ENCODE measurements at regions not wholly inside any gene's neighbourhood (a gene's known extent, or its start where the extent isn't known, plus 50 kb on each side); places are given as distances from the start of the nearest gene placed in this dataset.

- peaks cover 2% of the 10 kb centered on the region for H3K27me3 Mint-ChIP-seq (ENCODE audit: low read depth)
- no peak overlapping the region for H3K4me3 Mint-ChIP-seq
- CTCF ChIA-PET, result interaction anchor here (0.6 to 1.4 kb wide), 2 partner anchors 20 to 84 kb away, joined by 3 to 5 read pairs; no protein-coding TSS in a partner anchor
- DNase-seq, result no peak
- no peaks in the 10 kb centered on the region for H3K4me1 Mint-ChIP-seq (ENCODE audit: low read depth)
- intact Hi-C loops (cut with micrococcal nuclease), result no loop called here
- no peak overlapping the region for H3K27ac Mint-ChIP-seq
- no peaks in the 10 kb centered on the region for H3K36me3 Mint-ChIP-seq (ENCODE audit: low read depth)
- H3K9me3 Mint-ChIP-seq, result no peaks in the 10 kb centered on the region
Measured at GRCh38 chr4:176963121-176963520, 170.4 kb upstream of the VEGFC start.

GRCh38 chr4:176964116-176964691 is 171.5 kb upstream of the VEGFC start:
- Mint-ChIP-seq H3K36me3 (ENCODE audit: low read depth) (no peaks in the 10 kb centered on the region), H3K4me3 (no peak overlapping the region), H3K9me3 (no peaks in the 10 kb centered on the region), H3K4me1 (ENCODE audit: low read depth) (no peaks in the 10 kb centered on the region), H3K27ac (no peak overlapping the region), H3K27me3 (ENCODE audit: low read depth) (peaks cover 2% of the 10 kb centered on the region)
- CTCF ChIA-PET, result interaction anchor here (0.7 to 1.4 kb wide), 3 partner anchors 33 to 83 kb away, joined by 3 to 5 read pairs (median 3); no protein-coding TSS in a partner anchor
- intact Hi-C loops (cut with micrococcal nuclease), result no loop called here
- no peak for DNase-seq

GRCh38 chr4:176967586-176967985 is 174.9 kb upstream of the VEGFC start:
- DNase-seq, result no peak
- peaks cover 2% of the 10 kb centered on the region for H3K27me3 Mint-ChIP-seq (ENCODE audit: low read depth)
- intact Hi-C loops (cut with micrococcal nuclease), result no loop called here
- H3K27ac Mint-ChIP-seq, result no peak overlapping the region
- peaks cover 2% of the 10 kb centered on the region for H3K9me3 Mint-ChIP-seq
- H3K36me3 Mint-ChIP-seq (ENCODE audit: low read depth), result no peaks in the 10 kb centered on the region
- CTCF ChIA-PET, result interaction anchor here (0.7 kb wide), 1 partner anchor 90 kb away, joined by 3 read pairs; no protein-coding TSS in a partner anchor
- H3K4me1 Mint-ChIP-seq (ENCODE audit: low read depth), result no peaks in the 10 kb centered on the region
- no peak overlapping the region for H3K4me3 Mint-ChIP-seq

GRCh38 chr4:176968094-176968493 is 175.4 kb upstream of the VEGFC start:
- CTCF ChIA-PET, result interaction anchor here (0.7 kb wide), 1 partner anchor 90 kb away, joined by 3 read pairs; no protein-coding TSS in a partner anchor
- H3K9me3 Mint-ChIP-seq, result peaks cover 2% of the 10 kb centered on the region
- H3K27ac Mint-ChIP-seq, result no peak overlapping the region

DNA sequence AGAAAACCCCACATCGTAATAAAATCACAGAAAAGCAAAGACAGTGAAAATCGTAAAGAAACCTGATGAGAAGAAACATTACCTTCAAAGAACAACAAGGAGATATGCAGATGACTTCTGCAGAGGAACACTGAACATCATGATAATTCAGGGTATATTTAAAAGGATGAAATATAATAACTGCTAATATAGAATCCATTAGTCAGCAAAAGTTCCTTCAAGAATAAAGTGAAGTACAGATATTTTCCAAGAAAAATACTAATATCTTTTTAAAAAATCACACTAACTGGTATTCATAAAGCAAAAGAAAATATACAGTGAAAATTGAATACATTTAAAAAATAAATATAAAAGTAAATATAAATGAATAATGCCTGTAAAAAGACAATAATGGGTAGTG is 176.3 kb upstream of the VEGFC start:
- H3K27me3 Mint-ChIP-seq (ENCODE audit: low read depth), result peaks cover 2% of the 10 kb centered on the region

More at GRCh38 chr4:176968094-176968493, 175.4 kb upstream of the VEGFC start:
- Mint-ChIP-seq H3K4me1 (ENCODE audit: low read depth) (no peaks in the 10 kb centered on the region), H3K36me3 (ENCODE audit: low read depth) (no peaks in the 10 kb centered on the region), H3K27me3 (ENCODE audit: low read depth) (peaks cover 2% of the 10 kb centered on the region), H3K4me3 (no peak overlapping the region)
- intact Hi-C loops (cut with micrococcal nuclease), result no loop called here
- no peak for DNase-seq

GRCh38 chr4:176970853-176971252 is 178.1 kb upstream of the VEGFC start:
- no peak overlapping the region for H3K4me3 Mint-ChIP-seq
- H3K36me3 Mint-ChIP-seq (ENCODE audit: low read depth), result no peaks in the 10 kb centered on the region
- CTCF ChIA-PET, result interaction anchor here (0.7 kb wide), 1 partner anchor 787 kb away, joined by 3 read pairs; no protein-coding TSS in a partner anchor
- H3K27ac Mint-ChIP-seq, result no peak overlapping the region
- no peaks in the 10 kb centered on the region for H3K4me1 Mint-ChIP-seq (ENCODE audit: low read depth)
- intact Hi-C loops (cut with micrococcal nuclease), result no loop called here
- H3K9me3 Mint-ChIP-seq, result peaks cover 2% of the 10 kb centered on the region
- no peak for DNase-seq
- H3K27me3 Mint-ChIP-seq (ENCODE audit: low read depth), result peaks cover 2% of the 10 kb centered on the region

More for the DNA sequence above, 176.3 kb upstream of the VEGFC start:
- Mint-ChIP-seq H3K4me3 (no peak overlapping the region), H3K27ac (no peak overlapping the region), H3K36me3 (ENCODE audit: low read depth) (no peaks in the 10 kb centered on the region), H3K9me3 (peaks cover 2% of the 10 kb centered on the region), H3K4me1 (ENCODE audit: low read depth) (no peaks in the 10 kb centered on the region)
- CTCF ChIA-PET, result no interaction called here
- intact Hi-C loops (cut with micrococcal nuclease), result no loop called here
- DNase-seq, result no peak

GRCh38 chr4:176971576-176972115 is 178.9 kb upstream of the VEGFC start:
- DNase-seq, result no peak
- peaks cover 2% of the 10 kb centered on the region for H3K27me3 Mint-ChIP-seq (ENCODE audit: low read depth)
- no peak overlapping the region for H3K27ac Mint-ChIP-seq
- H3K4me3 Mint-ChIP-seq, result no peak overlapping the region
- no peaks in the 10 kb centered on the region for H3K36me3 Mint-ChIP-seq (ENCODE audit: low read depth)
- H3K4me1 Mint-ChIP-seq (ENCODE audit: low read depth), result no peaks in the 10 kb centered on the region
- intact Hi-C loops (cut with micrococcal nuclease), result no loop called here
- H3K9me3 Mint-ChIP-seq, result peaks cover 2% of the 10 kb centered on the region
- CTCF ChIA-PET, result no interaction called here

- Mint-ChIP-seq H3K4me1 (ENCODE audit: low read depth) (no peaks in the 10 kb centered on the region), H3K9me3 (peaks cover 2% of the 10 kb centered on the region), H3K27ac (no peak overlapping the region), H3K36me3 (ENCODE audit: low read depth) (no peaks in the 10 kb centered on the region), H3K4me3 (no peak overlapping the region), H3K27me3 (ENCODE audit: low read depth) (peaks cover 2% of the 10 kb centered on the region)
- DNase-seq, result no peak
- CTCF ChIA-PET, result no interaction called here
- intact Hi-C loops (cut with micrococcal nuclease), result no loop called here
Measured at GRCh38 chr4:176979416-176979815, 186.7 kb upstream of the VEGFC start.

DNA sequence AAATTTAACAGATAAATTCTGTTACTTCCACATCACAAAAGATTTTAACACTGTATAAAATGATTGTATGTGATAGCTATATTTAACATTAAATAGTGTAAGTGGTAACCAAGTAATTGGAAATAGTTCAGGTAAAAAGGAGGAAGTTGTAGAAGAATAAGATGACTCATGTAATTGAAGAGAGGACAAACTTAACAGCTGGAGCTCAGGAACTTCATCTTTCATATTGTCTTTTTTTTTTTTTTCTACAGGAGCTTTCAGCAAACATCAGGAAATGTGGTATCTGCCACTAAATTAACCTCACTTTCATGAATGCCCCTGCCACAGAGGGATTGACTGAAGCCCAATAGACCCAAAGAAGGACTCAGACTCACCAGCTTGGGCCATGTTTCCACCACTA is 188.4 kb upstream of the VEGFC start:
- no peak for DNase-seq
- CTCF ChIA-PET, result no interaction called here
- Mint-ChIP-seq H3K4me1 (ENCODE audit: low read depth) (no peaks in the 10 kb centered on the region), H3K36me3 (ENCODE audit: low read depth) (no peaks in the 10 kb centered on the region), H3K9me3 (peaks cover 2% of the 10 kb centered on the region), H3K4me3 (no peak overlapping the region), H3K27me3 (ENCODE audit: low read depth) (peaks cover 2% of the 10 kb centered on the region), H3K27ac (no peak overlapping the region)
- intact Hi-C loops (cut with micrococcal nuclease), result no loop called here

DNA sequence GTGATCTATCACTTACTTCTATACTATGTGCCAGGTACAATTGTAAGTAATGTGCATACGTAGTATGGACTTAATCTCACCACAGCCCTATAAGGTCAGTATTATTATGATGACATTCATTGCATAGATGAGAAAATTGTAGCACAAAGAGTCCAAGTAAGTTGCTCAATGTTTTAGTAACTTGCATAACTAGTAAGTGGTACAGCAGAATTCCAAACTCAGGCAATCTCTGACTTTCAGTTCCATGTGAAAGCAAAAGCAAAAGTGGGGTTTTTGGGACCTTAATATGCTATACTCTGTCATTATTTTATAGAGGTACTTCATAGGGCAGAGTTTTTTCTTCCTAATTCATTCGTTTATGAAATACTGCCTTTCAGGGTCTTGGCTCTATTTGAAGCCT is 188.8 kb upstream of the VEGFC start:
- intact Hi-C loops (cut with micrococcal nuclease), result no loop called here
- CTCF ChIA-PET, result no interaction called here
- H3K4me1 Mint-ChIP-seq (ENCODE audit: low read depth), result no peaks in the 10 kb centered on the region
- no peaks in the 10 kb centered on the region for H3K36me3 Mint-ChIP-seq (ENCODE audit: low read depth)
- no peak for DNase-seq
- H3K9me3 Mint-ChIP-seq, result peaks cover 2% of the 10 kb centered on the region
- no peak overlapping the region for H3K4me3 Mint-ChIP-seq
- H3K27ac Mint-ChIP-seq, result no peak overlapping the region
- H3K27me3 Mint-ChIP-seq (ENCODE audit: low read depth), result peaks cover 2% of the 10 kb centered on the region

DNA sequence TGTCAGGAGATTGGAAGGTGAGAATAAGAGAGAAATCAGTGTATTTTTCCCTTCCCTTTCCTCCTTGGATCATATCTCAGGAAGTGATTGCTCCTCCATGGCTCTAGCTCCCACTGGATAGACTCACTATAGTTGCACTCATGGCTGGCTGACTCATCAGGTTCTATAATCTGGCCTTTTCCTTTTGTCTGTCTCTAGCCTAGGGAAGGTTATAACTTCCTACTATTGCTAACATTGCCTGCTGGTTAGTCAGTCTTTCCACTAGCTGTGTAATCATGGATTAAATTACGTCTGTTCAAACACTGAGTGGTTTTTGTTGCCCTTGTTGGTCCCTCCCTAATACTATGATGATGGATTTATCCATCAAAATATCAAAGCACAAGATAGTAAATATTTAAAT is 195.5 kb upstream of the VEGFC start:
- Mint-ChIP-seq H3K9me3 (peaks cover 2% of the 10 kb centered on the region), H3K27me3 (ENCODE audit: low read depth) (peaks cover 2% of the 10 kb centered on the region), H3K27ac (no peak overlapping the region), H3K4me1 (ENCODE audit: low read depth) (no peaks in the 10 kb centered on the region), H3K4me3 (no peak overlapping the region), H3K36me3 (ENCODE audit: low read depth) (no peaks in the 10 kb centered on the region)
- CTCF ChIA-PET, result no interaction called here
- intact Hi-C loops (cut with micrococcal nuclease), result no loop called here
- no peak for DNase-seq

- no peak for DNase-seq
- no peak overlapping the region for H3K4me3 Mint-ChIP-seq
- H3K27ac Mint-ChIP-seq, result no peak overlapping the region
- H3K4me1 Mint-ChIP-seq (ENCODE audit: low read depth), result no peaks in the 10 kb centered on the region
- intact Hi-C loops (cut with micrococcal nuclease), result no loop called here
- CTCF ChIA-PET, result no interaction called here
- no peaks in the 10 kb centered on the region for H3K9me3 Mint-ChIP-seq
- no peaks in the 10 kb centered on the region for H3K27me3 Mint-ChIP-seq (ENCODE audit: low read depth)
- H3K36me3 Mint-ChIP-seq (ENCODE audit: low read depth), result no peaks in the 10 kb centered on the region
Measured at GRCh38 chr4:176989186-176989585, 196.5 kb upstream of the VEGFC start.

- H3K4me1 Mint-ChIP-seq (ENCODE audit: low read depth), result no peaks in the 10 kb centered on the region
- CTCF ChIA-PET, result no interaction called here
- peaks cover 2% of the 10 kb centered on the region for H3K9me3 Mint-ChIP-seq
- H3K27ac Mint-ChIP-seq, result no peak overlapping the region
- no peak for DNase-seq
- no peak overlapping the region for H3K4me3 Mint-ChIP-seq
- intact Hi-C loops (cut with micrococcal nuclease), result no loop called here
- H3K36me3 Mint-ChIP-seq (ENCODE audit: low read depth), result no peaks in the 10 kb centered on the region
- no peaks in the 10 kb centered on the region for H3K27me3 Mint-ChIP-seq (ENCODE audit: low read depth)
Measured at GRCh38 chr4:176999935-177000543, 207.3 kb upstream of the VEGFC start.
